ENCODE measurements at regions not wholly inside any gene's neighbourhood (a gene's known extent, or its start where the extent isn't known, plus 50 kb on each side); places are given as distances from the start of the nearest gene placed in this dataset.
A peak's percentile ranks its signal among the peaks of the same experiment; 100 is the strongest.

DNA sequence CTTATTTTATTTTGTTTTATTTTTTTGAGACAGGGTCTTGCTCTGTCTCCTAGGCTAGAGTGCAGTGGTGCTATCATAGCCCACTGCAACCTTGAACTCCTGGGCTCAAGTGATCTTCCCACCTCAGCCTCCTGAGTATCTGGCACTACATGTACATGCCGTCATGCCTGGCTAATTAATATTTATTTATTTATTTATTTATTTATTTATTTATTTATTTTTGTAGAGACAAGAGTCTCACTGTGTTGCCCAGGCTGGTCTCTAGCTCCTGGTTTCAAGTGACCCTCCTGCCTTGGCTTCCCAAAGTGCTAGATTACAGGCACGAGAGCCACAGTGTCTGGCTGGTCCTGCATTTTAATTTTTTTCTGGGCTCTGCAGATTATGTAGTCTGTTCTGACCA lies 84.9 kb upstream of the BCOR start:
- no peak for DNase-seq (ENCODE audit: low read depth in 2 of 2)

GRCh38 chrX:40182095-40182494 lies 84.3 kb upstream of the BCOR start:
- DNase-seq (ENCODE audit: low read depth in 2 of 2), result no peak

DNA sequence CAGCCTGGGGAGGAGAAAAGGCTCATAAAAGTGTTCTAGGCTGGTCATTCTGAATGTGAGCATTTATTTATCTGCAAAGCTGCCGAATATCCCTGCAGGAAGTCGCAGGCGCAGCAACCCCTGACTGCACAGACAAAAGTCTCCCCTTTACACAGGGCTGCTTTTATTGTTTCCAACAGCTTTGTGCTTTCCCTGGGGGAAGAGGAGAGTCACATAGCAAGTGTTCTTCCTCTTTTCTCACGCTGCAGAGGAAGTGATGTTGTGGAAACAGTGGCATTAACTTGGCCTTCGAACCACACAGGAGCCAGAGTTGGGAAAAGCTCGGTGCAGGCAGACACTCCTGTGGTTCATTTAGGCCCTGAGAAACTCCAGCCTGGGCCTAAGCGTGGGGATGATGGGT lies 81.5 kb upstream of the BCOR start:
- DNase-seq (ENCODE audit: low read depth in 2 of 2), result no peak

GRCh38 chrX:40177942-40178715 lies 80.4 kb upstream of the BCOR start:
- no peak for DNase-seq (ENCODE audit: low read depth in 2 of 2)

DNA sequence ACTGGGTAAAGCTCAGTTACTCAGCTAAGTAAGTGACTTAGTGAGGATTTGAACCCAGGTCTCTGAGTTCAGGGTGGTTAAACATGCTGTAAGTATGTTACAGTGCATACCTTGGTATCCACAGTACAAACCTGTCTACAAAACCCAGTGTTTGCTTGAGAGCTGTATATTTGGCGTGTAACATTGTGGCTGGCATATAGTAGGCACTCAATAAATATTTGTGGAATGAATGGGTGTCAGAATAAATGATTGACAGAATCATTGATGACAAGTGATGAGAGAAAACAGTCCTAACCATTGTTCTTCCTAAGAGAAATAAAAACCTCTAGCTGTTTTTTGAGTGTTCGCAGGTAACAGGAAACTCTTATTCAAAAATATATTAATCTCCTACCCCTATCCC lies 79.7 kb upstream of the BCOR start:
- DNase-seq (ENCODE audit: low read depth in 2 of 2), result no peak

- no peak for DNase-seq (ENCODE audit: low read depth in 2 of 2)
These were observed 79.3 kb upstream of the BCOR start for GRCh38 chrX:40177117-40177430.

- DNase-seq (ENCODE audit: low read depth in 2 of 2), result peak; percentile 55 to 69
These were observed 78.8 kb upstream of the BCOR start for GRCh38 chrX:40176351-40177116.

DNA sequence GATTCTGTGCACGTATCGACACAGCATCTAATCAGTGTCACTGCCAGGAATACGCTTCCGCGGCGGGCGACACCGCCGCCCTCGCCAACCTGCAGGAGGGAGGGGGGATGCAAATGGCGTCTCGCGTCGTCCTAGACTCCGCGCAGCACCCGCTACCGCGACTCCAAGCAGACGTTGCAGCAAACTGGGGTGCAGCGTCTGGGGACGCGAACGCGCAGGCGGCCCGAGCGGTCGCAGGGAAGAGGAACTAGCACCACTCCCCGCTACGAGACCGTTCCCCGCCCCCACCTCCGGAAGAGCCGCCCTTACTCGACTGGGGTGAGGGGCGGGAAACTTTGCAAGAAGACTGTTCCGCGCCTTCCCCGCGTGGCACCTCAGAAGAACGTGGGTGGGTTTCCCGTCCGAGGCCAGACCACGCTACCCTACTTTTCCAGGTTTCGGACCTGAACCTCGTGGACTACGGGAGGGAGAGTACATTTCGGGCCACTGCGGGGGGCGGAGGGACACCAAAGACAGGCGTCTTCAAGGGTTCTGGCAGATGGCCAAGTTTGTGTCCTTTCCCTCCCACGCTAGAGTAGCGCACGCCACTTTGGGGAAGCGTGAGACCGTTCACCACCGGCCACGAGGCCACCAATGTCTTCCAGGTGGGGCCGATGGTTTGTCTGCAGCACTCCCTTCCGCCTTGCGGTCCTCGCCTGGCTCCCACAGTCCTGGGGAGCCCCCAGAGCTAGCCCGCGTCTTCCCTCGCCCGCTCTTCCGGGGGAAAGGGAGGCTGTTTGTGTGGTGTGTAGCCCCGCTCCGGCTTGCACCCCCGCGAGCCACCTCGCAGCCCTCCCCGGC lies 78.0 kb upstream of the BCOR start:
- DNase-seq (ENCODE audit: low read depth in 2 of 2), result peak; percentile 64 to 67

- peak; percentile 45 to 49 for DNase-seq (ENCODE audit: low read depth in 2 of 2)
These were observed 77.2 kb upstream of the BCOR start for GRCh38 chrX:40174854-40175510.

GRCh38 chrX:40174001-40174853 lies 76.5 kb upstream of the BCOR start:
- peak; percentile 41 to 57 for DNase-seq (ENCODE audit: low read depth in 2 of 2)

- no peak for DNase-seq (ENCODE audit: low read depth in 2 of 2)
These were observed 75.6 kb upstream of the BCOR start for GRCh38 chrX:40173143-40174000.

GRCh38 chrX:40172401-40173142 lies 74.8 kb upstream of the BCOR start:
- DNase-seq (ENCODE audit: low read depth in 2 of 2), result no peak

DNA sequence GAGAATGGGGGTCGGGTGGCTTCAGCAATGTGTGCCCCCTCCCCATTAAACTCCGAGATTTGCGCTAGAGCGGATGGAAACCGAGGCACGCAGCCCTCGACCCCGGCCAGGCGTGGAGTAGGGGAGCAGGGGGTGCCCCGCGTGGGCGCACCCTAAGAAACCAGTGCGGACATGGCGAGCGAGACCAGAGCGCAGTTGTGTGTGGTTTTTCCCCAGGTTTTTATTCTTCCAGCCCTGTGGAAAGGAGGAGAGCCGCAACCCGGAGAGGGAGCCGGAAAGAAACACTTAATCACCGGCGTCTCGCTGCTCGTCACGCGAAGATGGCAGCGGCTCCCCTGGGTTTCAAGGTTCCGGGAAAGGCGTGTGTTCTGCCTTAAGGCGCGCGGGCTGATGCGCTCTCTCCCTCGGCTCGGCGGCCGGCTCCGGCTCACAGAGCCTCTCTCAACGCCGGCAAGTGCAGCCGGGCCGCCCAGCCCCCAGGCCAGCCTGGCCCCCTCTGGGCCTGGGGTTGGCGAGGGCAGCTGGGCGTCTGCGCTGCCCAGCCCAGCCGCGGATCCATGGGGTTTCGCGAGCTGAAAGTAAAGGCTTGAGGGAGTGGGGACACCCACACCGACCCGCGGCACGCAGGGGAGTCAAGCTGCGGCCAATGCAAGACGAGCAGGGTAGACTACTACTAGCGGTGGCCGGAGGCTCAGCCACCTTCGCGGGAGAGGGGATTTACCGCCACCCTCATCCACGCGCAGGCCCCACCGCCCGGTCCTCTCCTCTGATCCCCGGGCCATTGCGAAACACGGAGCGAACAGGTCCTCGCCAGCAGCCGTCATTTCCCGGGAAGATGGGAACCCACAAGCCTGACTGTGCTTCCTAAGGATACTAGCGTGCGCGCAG lies 74.0 kb upstream of the BCOR start:
- DNase-seq (ENCODE audit: low read depth in 2 of 2), result peak in 1 of 2 donors; percentile 31

DNA sequence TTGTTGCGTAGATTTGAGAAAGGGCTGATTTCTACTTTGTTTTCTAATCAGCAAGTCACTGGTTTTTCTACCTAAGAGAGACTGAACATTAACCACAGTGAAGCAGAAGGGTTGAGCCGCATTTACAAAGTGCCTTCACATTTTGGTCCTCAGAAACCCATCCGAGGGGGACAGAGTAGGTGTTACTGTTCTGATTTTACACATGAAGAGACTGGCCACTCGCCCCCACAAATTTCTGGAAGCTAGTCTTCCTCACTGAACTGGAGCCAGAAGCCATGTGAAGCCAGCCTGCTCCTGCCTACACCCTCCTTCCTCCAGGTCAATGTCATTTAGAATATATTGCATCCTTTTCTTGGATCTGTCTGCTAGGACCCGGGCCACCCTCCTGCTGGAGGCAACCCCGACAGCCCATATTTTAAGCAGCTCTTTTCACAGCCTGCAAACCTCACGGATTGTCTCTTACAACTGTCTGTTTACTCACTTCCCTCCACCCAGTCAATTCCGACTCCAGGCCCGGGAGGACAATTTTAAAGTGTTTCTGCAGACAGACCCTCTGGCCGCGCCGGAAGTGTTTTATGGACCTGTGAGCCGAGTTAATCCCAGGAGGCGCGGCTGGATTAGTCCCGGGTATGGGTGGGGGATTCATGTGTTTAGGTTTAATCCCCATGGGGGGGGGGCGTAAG lies 73.2 kb upstream of the BCOR start:
- DNase-seq (ENCODE audit: low read depth in 2 of 2), result no peak

GRCh38 chrX:40169193-40170101 lies 71.7 kb upstream of the BCOR start:
- peak; percentile 52 to 66 for DNase-seq (ENCODE audit: low read depth in 2 of 2)

GRCh38 chrX:40168480-40169011 lies 70.8 kb upstream of the BCOR start:
- DNase-seq (ENCODE audit: low read depth in 2 of 2), result no peak

Data from stimulated activated CD4-positive, alpha-beta T cell treated with anti-CD3 and anti-CD28 coated beads, Interleukin-1b, Interleukin-23, amount 100 ng/mL, for 4 hours (primary cell).